Endothelial cell of umbilical vein (primary cell): ENCODE measurements at regions not wholly inside any gene's neighbourhood (a gene's known extent, or its start where the extent isn't known, plus 50 kb on each side); places are given as distances from the start of the nearest gene placed in this dataset.
"Not testable (repeated sequence)": the region's sequence is repeated elsewhere in the genome, so short reads cannot be mapped to it uniquely, and the experiment has no call there.

Experiments used
- FOS ChIP-seq: IDR thresholded peaks from 2 replicates; pipeline ENCODE4 v1.6.1; 2011; ENCODE audit warnings: mild to moderate bottlenecking, low read length, moderate library complexity, borderline replicate concordance; ENCODE audit not compliant: insufficient read depth
- POLR2A ChIP-seq: IDR thresholded peaks from 2 replicates; pipeline ENCODE4 v1.6.1; 2012; ENCODE audit warnings: low read depth, mild to moderate bottlenecking, control low read depth, low read length
- TF ChIP-seq, protein P1 (sequence below), 2 donors: IDR thresholded peaks; 1 replicate in 1 of 2; 2 replicates in 1 of 2; pipeline ENCODE4 v1.5.1; 2011; ENCODE audit warnings: low read length in 2 of 2, mild to moderate bottlenecking in 2 of 2, moderate library complexity in 2 of 2, control low read depth in 1 of 2, inconsistent platforms in 1 of 2, low read depth in 1 of 2; ENCODE audit not compliant: insufficient read depth in 1 of 2; ENCODE audit errors: extremely low read depth in 1 of 2

GRCh38 chr2:58691041-58691440 is 449.9 kb upstream of the FANCL start:
- TF ChIP-seq, protein P1, sequence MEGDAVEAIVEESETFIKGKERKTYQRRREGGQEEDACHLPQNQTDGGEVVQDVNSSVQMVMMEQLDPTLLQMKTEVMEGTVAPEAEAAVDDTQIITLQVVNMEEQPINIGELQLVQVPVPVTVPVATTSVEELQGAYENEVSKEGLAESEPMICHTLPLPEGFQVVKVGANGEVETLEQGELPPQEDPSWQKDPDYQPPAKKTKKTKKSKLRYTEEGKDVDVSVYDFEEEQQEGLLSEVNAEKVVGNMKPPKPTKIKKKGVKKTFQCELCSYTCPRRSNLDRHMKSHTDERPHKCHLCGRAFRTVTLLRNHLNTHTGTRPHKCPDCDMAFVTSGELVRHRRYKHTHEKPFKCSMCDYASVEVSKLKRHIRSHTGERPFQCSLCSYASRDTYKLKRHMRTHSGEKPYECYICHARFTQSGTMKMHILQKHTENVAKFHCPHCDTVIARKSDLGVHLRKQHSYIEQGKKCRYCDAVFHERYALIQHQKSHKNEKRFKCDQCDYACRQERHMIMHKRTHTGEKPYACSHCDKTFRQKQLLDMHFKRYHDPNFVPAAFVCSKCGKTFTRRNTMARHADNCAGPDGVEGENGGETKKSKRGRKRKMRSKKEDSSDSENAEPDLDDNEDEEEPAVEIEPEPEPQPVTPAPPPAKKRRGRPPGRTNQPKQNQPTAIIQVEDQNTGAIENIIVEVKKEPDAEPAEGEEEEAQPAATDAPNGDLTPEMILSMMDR (IDR thresholded peaks at IDR 0.05; ENCODE audit: extremely low read depth in 1 of 2, insufficient read depth in 1 of 2, low read depth in 1 of 2, low read length in 2 of 2): not testable (repeated sequence)
- not testable (repeated sequence) for TF ChIP-seq FOS, POLR2A
